HCT116 (cell line): ENCODE measurements at regions not wholly inside any gene's neighbourhood (a gene's known extent, or its start where the extent isn't known, plus 50 kb on each side); places are given as distances from the start of the nearest gene placed in this dataset.
"Not testable (repeated sequence)": the region's sequence is repeated elsewhere in the genome, so short reads cannot be mapped to it uniquely, and the experiment has no call there.

Experiments
- ATAC-seq: fragments of 200-7000 bp; cut with Tn5 transposase; 2 replicates; pipeline ENCODE4 v1.9.1; 2020; ENCODE audit warnings: mild to moderate bottlenecking, moderate library complexity
- BruUV-seq: library from RNA; stranded (reverse); fragments of 400-500 nt; replicated peaks from 2 replicates; lab custom pipeline; 2021; lab: Mats Ljungman, UMichigan
- CTCF ChIA-PET: fragments of 300-600 bp; sonication (Branson Sonifier 250); formaldehyde crosslinking; loops from one replicate; lab custom pipeline; 2021; ENCODE audit warnings: antibody characterized with exemption; lab: Charles Lee
- POLR2A ChIA-PET: fragments of 300-600, 350-600 bp; sonication (Branson Sonifier 250); formaldehyde crosslinking; loops from one replicate; lab custom pipeline; 2021; ENCODE audit warnings: antibody characterized with exemption; lab: Charles Lee
- RAD21 ChIA-PET, 2 experiments: fragments of 300-600 bp; sonication (Branson Sonifier 250); formaldehyde crosslinking; loops; one replicate each; lab custom pipeline; 2023; ENCODE audit warnings: low total read pairs in 2 of 2; ENCODE audit not compliant: uncharacterized antibody in 2 of 2, unreplicated experiment in 2 of 2, low non-redundant PET in 1 of 2; lab: Charles Lee
- DNase-seq: peaks from one replicate; pipeline ENCODE4 v3.0.0-alpha.2; 2010; ENCODE audit warnings: low read depth, low spot score
- H2AFZ ChIP-seq: fragments of 200-600 bp; shearing (Covaris generic), sonication (generic); 2 replicates; pipeline ENCODE4 v1.6.1; 2017; ENCODE audit warnings: low read depth, mixed run types, mixed read lengths, antibody characterized with exemption, low read length; ENCODE audit not compliant: poor library complexity, severe bottlenecking
- H3K27ac ChIP-seq: 2 replicates; pipeline ENCODE4 v1.5.1; 2012; ENCODE audit warnings: low read depth, low read length
- H3K27me3 ChIP-seq: fragments of 200-600 bp; sonication (generic); 2 replicates; pipeline ENCODE4 v1.6.1; 2016; ENCODE audit warnings: mixed run types, low read length, mixed read lengths; ENCODE audit not compliant: insufficient read depth
- H3K36me3 ChIP-seq, 2 experiments: fragments of 200-500 bp in 1 of 2; fragments of 200-600 bp in 1 of 2; sonication (Bioruptor generic) in 1 of 2; sonication (generic) in 1 of 2; 2 replicates each; pipeline versions ENCODE4 v1.5.1 to v1.6.1; 2014 to 2016; ENCODE audit warnings: low read length in 2 of 2, inconsistent platforms in 1 of 2, mixed read lengths in 1 of 2, mixed run types in 1 of 2; ENCODE audit not compliant: insufficient read depth in 2 of 2, control insufficient read depth in 1 of 2
- H3K4me1 ChIP-seq, 2 experiments: fragments of 200-600 bp in 1 of 2; sonication (generic) in 1 of 2; 2 replicates each; pipeline versions ENCODE4 v1.5.1 to v1.6.1; 2012 to 2017; ENCODE audit warnings: low read length in 2 of 2, inconsistent platforms in 1 of 2, mild to moderate bottlenecking in 1 of 2, mixed read lengths in 1 of 2, mixed run types in 1 of 2, moderate library complexity in 1 of 2; ENCODE audit not compliant: insufficient read depth in 2 of 2, control insufficient read depth in 1 of 2
- H3K4me2 ChIP-seq: fragments of 200-600 bp; sonication (generic); 2 replicates; pipeline ENCODE4 v1.6.1; 2017; ENCODE audit warnings: mixed run types, low read length, mixed read lengths
- H3K4me3 ChIP-seq, 2 experiments: fragments of 200-600 bp in 1 of 2; sonication (generic) in 1 of 2; replicated peaks in 1 of 2; 2 replicates each; pipeline ENCODE4 v1.5.1; 2011 to 2016; ENCODE audit warnings: low read length in 2 of 2, control low read depth in 1 of 2, low read depth in 1 of 2, mild to moderate bottlenecking in 1 of 2, mixed read lengths in 1 of 2, mixed run types in 1 of 2
- H3K79me2 ChIP-seq: fragments of 200-600 bp; sonication (generic); 2 replicates; pipeline ENCODE4 v1.6.1; 2017; ENCODE audit warnings: mild to moderate bottlenecking, mixed run types, low read length, moderate library complexity, mixed read lengths; ENCODE audit not compliant: insufficient read depth
- H3K9ac ChIP-seq: fragments of 200-600 bp; sonication (generic); 2 replicates; pipeline ENCODE4 v1.6.1; 2016; ENCODE audit warnings: low read length, mixed read lengths
- H3K9me2 ChIP-seq: fragments of 200-600 bp; sonication (generic), shearing (Covaris generic); 2 replicates; pipeline ENCODE4 v1.6.1; 2017; ENCODE audit warnings: mixed run types, mild to moderate bottlenecking, moderate library complexity; ENCODE audit not compliant: insufficient read depth
- H3K9me3 ChIP-seq, 2 experiments: fragments of 200-500 bp in 1 of 2; fragments of 200-600 bp in 1 of 2; sonication (Bioruptor generic) in 1 of 2; sonication (generic) in 1 of 2; 2 replicates each; pipeline ENCODE4 v1.6.1; 2014 to 2017; ENCODE audit warnings: low read length in 2 of 2, mixed read lengths in 2 of 2, inconsistent platforms in 1 of 2, low read depth in 1 of 2, mild to moderate bottlenecking in 1 of 2, mixed run types in 1 of 2, moderate library complexity in 1 of 2; ENCODE audit not compliant: control insufficient read depth in 1 of 2, insufficient read depth in 1 of 2
- H4K20me1 ChIP-seq: fragments of 200-600 bp; sonication (generic), shearing (Covaris generic); 2 replicates; pipeline ENCODE4 v1.6.1; 2017; ENCODE audit warnings: mixed run types, mild to moderate bottlenecking, moderate library complexity; ENCODE audit not compliant: insufficient read depth
- CEBPB ChIP-seq: IDR thresholded peaks from 2 replicates; pipeline ENCODE4 v1.6.1; 2012; ENCODE audit warnings: low read depth
- EGR1 ChIP-seq: IDR thresholded peaks from 2 replicates; pipeline ENCODE4 v1.6.1; 2012; ENCODE audit warnings: low read depth
- EZH2 ChIP-seq: fragments of 200-600 bp; sonication (generic); IDR thresholded peaks from 2 replicates; pipeline ENCODE4 v1.6.1; 2017; ENCODE audit warnings: antibody characterized with exemption, mixed run types
- EZH2phosphoT487 ChIP-seq: fragments of 200-600 bp; IDR thresholded peaks from 2 replicates; pipeline ENCODE4 v1.6.1; 2018; ENCODE audit warnings: antibody characterized with exemption, borderline replicate concordance
- FOSL1 ChIP-seq: IDR thresholded peaks from 2 replicates; pipeline ENCODE4 v1.6.1; 2012; ENCODE audit warnings: low read depth
- POLR2A ChIP-seq: IDR thresholded peaks from 2 replicates; pipeline ENCODE4 v1.7.0; 2011; ENCODE audit warnings: borderline replicate concordance; ENCODE audit not compliant: insufficient read depth, insufficient read length; ENCODE audit errors: extremely low read depth
- RAD21 ChIP-seq: IDR thresholded peaks from 2 replicates; pipeline ENCODE4 v1.6.1; 2012; ENCODE audit warnings: low read depth, mild to moderate bottlenecking
- SIN3A ChIP-seq: IDR thresholded peaks from 2 replicates; pipeline ENCODE4 v1.6.1; 2012; ENCODE audit warnings: low read depth
- SRF ChIP-seq: IDR thresholded peaks from 2 replicates; pipeline ENCODE4 v1.6.1; 2012; ENCODE audit warnings: low read depth
- ZFX ChIP-seq: fragments of 450-650 bp; IDR thresholded peaks from 2 replicates; pipeline ENCODE4 v1.6.1; 2017
- ZNF274 ChIP-seq: fragments of 200-500 bp; sonication (Bioruptor generic); IDR thresholded peaks from 2 replicates; pipeline ENCODE4 v1.6.1; 2014; ENCODE audit warnings: mild to moderate bottlenecking, low read depth, low read length, inconsistent platforms
- intact Hi-C: fragments of 100-400 bp; cut with micrococcal nuclease; formaldehyde crosslinking; loops from 2 replicates; pipeline ENCODE4 v1.10.0; 2022
- TF ChIP-seq, protein P1 (sequence below): IDR thresholded peaks from 2 replicates; pipeline ENCODE4 v1.6.1; 2012
- TF ChIP-seq, protein P2 (sequence below): IDR thresholded peaks from 2 replicates; pipeline ENCODE4 v1.6.1; 2011; ENCODE audit warnings: mild to moderate bottlenecking, low read length, moderate library complexity; ENCODE audit not compliant: insufficient replicate concordance; ENCODE audit errors: extremely low read depth
- TF ChIP-seq, protein P3 (sequence below), 3 experiments: fragments of 200-600 bp in 1 of 3; sonication (generic) in 1 of 3; IDR thresholded peaks in 2 of 3; conservative IDR thresholded peaks in 1 of 3; 2 replicates each; pipeline ENCODE4 v1.5.1; 2012 to 2017; ENCODE audit warnings: low read depth in 2 of 3, low read length in 2 of 3, antibody characterized with exemption in 1 of 3, borderline replicate concordance in 1 of 3, control low read depth in 1 of 3, mild to moderate bottlenecking in 1 of 3, mixed read lengths in 1 of 3, mixed run types in 1 of 3, moderate library complexity in 1 of 3; ENCODE audit not compliant: insufficient read depth in 1 of 3

DNA sequence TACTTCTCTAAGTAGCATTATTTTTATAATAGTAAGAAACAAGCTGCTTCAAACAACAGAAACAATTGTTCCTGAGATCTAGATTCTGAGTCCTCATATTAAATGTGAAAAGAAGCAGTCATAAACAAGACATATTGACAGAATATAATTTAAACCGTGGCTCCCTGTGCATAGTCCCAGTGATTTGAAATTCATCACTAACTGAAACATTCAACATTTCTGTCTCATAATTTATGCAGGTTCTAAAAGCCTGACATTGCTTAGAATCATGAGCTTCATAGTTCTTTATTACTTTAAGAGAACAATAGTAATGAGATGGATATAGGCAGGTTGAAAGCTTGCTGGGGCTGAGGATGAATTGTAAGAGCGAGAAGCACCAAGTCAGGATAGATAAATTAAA is 375.5 kb upstream of the MAGEB18 start:
- H3K4me3 ChIP-seq = no peak overlapping the region
- intact Hi-C loops = no loop called here
- CTCF ChIA-PET = no interaction called here
- no peak overlapping the region for H2AFZ ChIP-seq
- H3K36me3 ChIP-seq = no peaks in the 10 kb centered on the region
- H3K9ac ChIP-seq = no peak overlapping the region
- no TSS peak for BruUV-seq
- POLR2A ChIA-PET = no interaction called here
- no peaks in the 10 kb centered on the region for H3K9me2 ChIP-seq
- H3K27me3 ChIP-seq = no peaks in the 10 kb centered on the region
- ATAC-seq (no peak), DNase-seq (no peak)
- RAD21 ChIA-PET = no interaction called here
- no peaks in the 10 kb centered on the region for H3K9me3 ChIP-seq
- no peaks in the 10 kb centered on the region for H3K79me2 ChIP-seq
- no peak overlapping the region for H3K27ac ChIP-seq
- H3K4me2 ChIP-seq = no peak overlapping the region
- H3K4me1 ChIP-seq = no peaks in the 10 kb centered on the region
- no peaks in the 10 kb centered on the region for H4K20me1 ChIP-seq
- TF ChIP-seq ZFX (no peak), RAD21 (no peak), EGR1 (no peak), SRF (no peak), FOSL1 (no peak), SIN3A (no peak), POLR2A (no peak), EZH2 (no peak), EZH2phosphoT487 (no peak), ZNF274 (no peak), CEBPB (no peak)
- TF ChIP-seq, protein P1, sequence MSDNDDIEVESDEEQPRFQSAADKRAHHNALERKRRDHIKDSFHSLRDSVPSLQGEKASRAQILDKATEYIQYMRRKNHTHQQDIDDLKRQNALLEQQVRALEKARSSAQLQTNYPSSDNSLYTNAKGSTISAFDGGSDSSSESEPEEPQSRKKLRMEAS = no peak
- TF ChIP-seq, protein P2, sequence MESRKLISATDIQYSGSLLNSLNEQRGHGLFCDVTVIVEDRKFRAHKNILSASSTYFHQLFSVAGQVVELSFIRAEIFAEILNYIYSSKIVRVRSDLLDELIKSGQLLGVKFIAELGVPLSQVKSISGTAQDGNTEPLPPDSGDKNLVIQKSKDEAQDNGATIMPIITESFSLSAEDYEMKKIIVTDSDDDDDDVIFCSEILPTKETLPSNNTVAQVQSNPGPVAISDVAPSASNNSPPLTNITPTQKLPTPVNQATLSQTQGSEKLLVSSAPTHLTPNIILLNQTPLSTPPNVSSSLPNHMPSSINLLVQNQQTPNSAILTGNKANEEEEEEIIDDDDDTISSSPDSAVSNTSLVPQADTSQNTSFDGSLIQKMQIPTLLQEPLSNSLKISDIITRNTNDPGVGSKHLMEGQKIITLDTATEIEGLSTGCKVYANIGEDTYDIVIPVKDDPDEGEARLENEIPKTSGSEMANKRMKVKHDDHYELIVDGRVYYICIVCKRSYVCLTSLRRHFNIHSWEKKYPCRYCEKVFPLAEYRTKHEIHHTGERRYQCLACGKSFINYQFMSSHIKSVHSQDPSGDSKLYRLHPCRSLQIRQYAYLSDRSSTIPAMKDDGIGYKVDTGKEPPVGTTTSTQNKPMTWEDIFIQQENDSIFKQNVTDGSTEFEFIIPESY = no peak
- TF ChIP-seq, protein P3, sequence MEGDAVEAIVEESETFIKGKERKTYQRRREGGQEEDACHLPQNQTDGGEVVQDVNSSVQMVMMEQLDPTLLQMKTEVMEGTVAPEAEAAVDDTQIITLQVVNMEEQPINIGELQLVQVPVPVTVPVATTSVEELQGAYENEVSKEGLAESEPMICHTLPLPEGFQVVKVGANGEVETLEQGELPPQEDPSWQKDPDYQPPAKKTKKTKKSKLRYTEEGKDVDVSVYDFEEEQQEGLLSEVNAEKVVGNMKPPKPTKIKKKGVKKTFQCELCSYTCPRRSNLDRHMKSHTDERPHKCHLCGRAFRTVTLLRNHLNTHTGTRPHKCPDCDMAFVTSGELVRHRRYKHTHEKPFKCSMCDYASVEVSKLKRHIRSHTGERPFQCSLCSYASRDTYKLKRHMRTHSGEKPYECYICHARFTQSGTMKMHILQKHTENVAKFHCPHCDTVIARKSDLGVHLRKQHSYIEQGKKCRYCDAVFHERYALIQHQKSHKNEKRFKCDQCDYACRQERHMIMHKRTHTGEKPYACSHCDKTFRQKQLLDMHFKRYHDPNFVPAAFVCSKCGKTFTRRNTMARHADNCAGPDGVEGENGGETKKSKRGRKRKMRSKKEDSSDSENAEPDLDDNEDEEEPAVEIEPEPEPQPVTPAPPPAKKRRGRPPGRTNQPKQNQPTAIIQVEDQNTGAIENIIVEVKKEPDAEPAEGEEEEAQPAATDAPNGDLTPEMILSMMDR (IDR thresholded peaks at IDR 0.05 in 2 of 3, conservative IDR thresholded peaks at IDR 0.05 in 1 of 3; ENCODE audit: borderline replicate concordance in 1 of 3, insufficient read depth in 1 of 3, low read depth in 2 of 3, low read length in 2 of 3) = no peak

DNA sequence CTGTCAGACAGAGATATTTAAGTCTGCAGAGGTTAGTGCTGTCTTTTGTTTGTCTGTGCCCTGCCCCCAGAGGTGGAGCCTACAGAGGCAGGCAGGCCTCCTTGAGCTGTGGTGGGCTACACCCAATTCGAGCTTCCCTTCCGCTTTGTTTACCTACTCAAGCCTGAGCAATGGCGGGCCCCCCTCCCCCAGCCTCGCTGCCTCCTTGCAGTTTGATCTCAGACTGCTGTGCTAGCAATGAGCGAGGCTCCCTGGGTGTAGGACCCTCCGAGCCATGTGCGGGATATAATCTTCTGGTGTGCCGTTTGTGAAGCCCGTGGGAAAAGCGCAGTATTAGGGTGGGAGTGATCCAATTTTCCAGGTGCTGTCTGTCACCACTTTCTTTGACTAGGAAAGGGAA is 366.3 kb upstream of the MAGEB18 start:
- H3K4me3 ChIP-seq, CTCF ChIA-PET, intact Hi-C loops, RAD21 ChIA-PET, H2AFZ ChIP-seq, H3K9ac ChIP-seq, H3K79me2 ChIP-seq, H3K4me1 ChIP-seq, DNase-seq, H3K4me2 ChIP-seq, H3K9me2 ChIP-seq, POLR2A ChIA-PET, H3K36me3 ChIP-seq, ATAC-seq, H4K20me1 ChIP-seq, H3K27ac ChIP-seq, H3K27me3 ChIP-seq, BruUV-seq, H3K9me3 ChIP-seq: not testable (repeated sequence)
